ENCODE measurements at regions not wholly inside any gene's neighbourhood (a gene's known extent, or its start where the extent isn't known, plus 50 kb on each side); places are given as distances from the start of the nearest gene placed in this dataset.
A peak's percentile ranks its signal among the peaks of the same experiment; 100 is the strongest.

DNA sequence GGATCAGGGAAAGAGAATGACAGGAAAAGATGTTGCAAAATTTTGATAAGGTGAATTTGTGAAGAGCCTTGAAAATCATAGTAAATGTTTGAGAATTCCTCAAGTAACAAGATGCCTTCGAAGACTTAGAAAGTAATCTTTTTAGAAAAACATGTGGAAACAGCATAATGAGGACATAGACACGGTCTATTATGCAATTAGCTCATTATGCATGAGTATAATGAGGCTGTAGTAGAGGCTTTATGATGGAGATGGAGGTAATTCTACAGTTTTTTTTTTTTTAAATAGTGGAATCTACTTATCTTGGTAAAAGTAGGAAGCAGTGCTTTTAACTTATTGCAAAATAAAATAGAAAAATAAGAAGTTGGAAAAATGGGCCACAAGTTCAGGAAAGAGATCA, 1329.1 kb upstream of the SPRY2 start:
- Histone ChIP-seq H3K4me3 (no peak overlapping the region), H3K27ac (no peak overlapping the region), H3K9me3 (no peaks in the 10 kb centered on the region), H3K27me3 (no peaks in the 10 kb centered on the region), H3K4me1 (no peaks in the 10 kb centered on the region), H3K36me3 (no peaks in the 10 kb centered on the region)
- no peak for DNase-seq (ENCODE audit: low spot score)
- TF ChIP-seq, protein P1, sequence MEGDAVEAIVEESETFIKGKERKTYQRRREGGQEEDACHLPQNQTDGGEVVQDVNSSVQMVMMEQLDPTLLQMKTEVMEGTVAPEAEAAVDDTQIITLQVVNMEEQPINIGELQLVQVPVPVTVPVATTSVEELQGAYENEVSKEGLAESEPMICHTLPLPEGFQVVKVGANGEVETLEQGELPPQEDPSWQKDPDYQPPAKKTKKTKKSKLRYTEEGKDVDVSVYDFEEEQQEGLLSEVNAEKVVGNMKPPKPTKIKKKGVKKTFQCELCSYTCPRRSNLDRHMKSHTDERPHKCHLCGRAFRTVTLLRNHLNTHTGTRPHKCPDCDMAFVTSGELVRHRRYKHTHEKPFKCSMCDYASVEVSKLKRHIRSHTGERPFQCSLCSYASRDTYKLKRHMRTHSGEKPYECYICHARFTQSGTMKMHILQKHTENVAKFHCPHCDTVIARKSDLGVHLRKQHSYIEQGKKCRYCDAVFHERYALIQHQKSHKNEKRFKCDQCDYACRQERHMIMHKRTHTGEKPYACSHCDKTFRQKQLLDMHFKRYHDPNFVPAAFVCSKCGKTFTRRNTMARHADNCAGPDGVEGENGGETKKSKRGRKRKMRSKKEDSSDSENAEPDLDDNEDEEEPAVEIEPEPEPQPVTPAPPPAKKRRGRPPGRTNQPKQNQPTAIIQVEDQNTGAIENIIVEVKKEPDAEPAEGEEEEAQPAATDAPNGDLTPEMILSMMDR (IDR thresholded peaks at IDR 0.05) = no peak

DNA sequence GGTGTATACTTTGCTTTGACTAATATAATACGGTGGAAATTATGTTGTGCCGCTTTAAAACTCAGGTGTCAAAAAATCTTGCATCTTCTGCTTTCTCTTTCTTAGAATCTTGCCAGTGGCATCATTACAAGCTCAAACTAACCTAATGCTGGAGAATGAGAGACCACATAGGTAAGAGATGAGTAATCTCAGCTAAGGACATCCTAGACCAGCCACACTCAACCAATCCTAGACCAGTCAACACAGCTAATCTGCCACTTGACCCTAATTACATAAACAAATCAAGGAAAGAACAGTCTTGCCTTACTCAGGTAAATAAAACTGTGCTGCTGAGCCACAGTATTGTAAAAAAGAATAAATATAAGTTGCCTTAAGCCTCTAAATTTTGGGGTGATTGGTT, 1323.9 kb upstream of the SPRY2 start:
- Histone ChIP-seq H3K4me3 (no peak overlapping the region), H3K9me3 (no peaks in the 10 kb centered on the region), H3K27me3 (no peaks in the 10 kb centered on the region), H3K4me1 (no peaks in the 10 kb centered on the region), H3K27ac (no peak overlapping the region), H3K36me3 (no peaks in the 10 kb centered on the region)
- DNase-seq (ENCODE audit: low spot score) = no peak
- TF ChIP-seq, protein P1 (IDR thresholded peaks at IDR 0.05) = no peak

DNA sequence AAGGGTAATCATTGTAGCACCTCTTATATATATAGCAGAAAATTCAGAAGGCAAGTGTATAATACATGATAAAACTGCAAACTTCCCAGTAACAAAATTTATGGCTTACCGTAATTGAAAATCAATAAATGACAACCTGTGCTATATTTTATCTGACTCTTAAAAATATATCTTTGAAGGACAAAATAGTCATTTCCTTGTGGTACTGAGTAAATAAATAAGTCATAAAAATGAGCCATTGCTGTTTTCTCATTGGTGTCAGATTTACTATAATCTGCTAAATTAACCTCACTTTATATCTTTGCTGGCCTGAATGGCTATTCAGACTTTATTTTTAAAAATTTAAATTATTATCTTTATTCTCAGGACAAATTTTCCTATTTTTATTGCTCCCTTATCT, 1319.1 kb upstream of the SPRY2 start:
- Histone ChIP-seq H3K27ac (no peak overlapping the region), H3K9me3 (no peaks in the 10 kb centered on the region), H3K4me1 (no peaks in the 10 kb centered on the region), H3K36me3 (no peaks in the 10 kb centered on the region), H3K4me3 (no peak overlapping the region), H3K27me3 (no peaks in the 10 kb centered on the region)
- DNase-seq (ENCODE audit: low spot score) = no peak
- TF ChIP-seq, protein P1 (IDR thresholded peaks at IDR 0.05) = no peak

DNA sequence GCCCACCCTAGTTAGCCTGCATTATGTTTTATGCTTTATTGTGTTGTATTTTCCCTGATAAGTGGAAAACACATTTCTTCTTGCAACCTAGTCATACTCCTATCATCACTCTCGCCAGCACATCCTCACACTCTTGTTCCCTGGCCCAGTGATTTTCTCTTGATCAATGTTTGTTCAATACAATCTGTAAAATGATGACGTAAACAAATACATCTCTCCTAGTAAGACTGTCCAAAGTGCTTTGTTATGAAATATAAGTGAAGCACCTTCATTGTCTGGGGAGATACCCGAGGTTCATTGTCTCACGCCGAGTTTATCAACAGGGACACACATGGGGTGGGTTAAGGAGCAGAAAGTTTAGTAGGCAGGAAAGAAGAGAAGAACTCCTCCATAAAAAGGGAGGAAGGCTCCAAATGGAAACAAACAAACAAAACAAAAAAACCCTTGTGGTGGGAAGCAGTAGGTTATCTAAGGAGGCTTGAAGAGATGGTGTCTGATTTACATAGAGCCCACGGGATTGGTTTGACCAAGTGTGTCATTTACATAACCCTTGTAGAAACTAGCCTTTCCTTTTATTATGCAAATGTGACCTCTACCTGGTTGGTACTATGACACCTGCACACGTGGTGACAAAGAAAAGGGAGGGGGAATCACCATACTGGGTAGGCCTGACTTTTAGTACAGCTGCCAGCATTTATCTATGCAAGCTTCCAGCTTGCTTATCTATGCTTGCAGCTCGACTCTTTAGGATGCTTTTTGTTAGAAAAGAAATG, 1317.9 kb upstream of the SPRY2 start:
- Histone ChIP-seq H3K9me3 (no peaks in the 10 kb centered on the region), H3K4me1 (no peaks in the 10 kb centered on the region), H3K27ac (no peak overlapping the region), H3K36me3 (no peaks in the 10 kb centered on the region), H3K4me3 (no peak overlapping the region), H3K27me3 (no peaks in the 10 kb centered on the region)
- DNase-seq (ENCODE audit: low spot score) = no peak
- TF ChIP-seq, protein P1 (IDR thresholded peaks at IDR 0.05) = no peak

- H3K9me3 ChIP-seq = no peaks in the 10 kb centered on the region
- H3K27me3 ChIP-seq = no peaks in the 10 kb centered on the region
- no peak overlapping the region for H3K4me3 ChIP-seq
- H3K27ac ChIP-seq = no peak overlapping the region
- no peaks in the 10 kb centered on the region for H3K36me3 ChIP-seq
- TF ChIP-seq, protein P1 (IDR thresholded peaks at IDR 0.05) = peak in 1 of 2 donors; percentile 17
- H3K4me1 ChIP-seq = no peaks in the 10 kb centered on the region
- no peak for DNase-seq (ENCODE audit: low spot score)
Measured at GRCh38 chr13:81639984-81640582, 1299.2 kb upstream of the SPRY2 start.
